ENCODE measurements at regions not wholly inside any gene's neighbourhood (a gene's known extent, or its start where the extent isn't known, plus 50 kb on each side); places are given as distances from the start of the nearest gene placed in this dataset.

- TF ChIP-seq CEBPB (IDR thresholded peaks at IDR 0.05), result no peak
- no peak for TF ChIP-seq TAF1 (IDR thresholded peaks at IDR 0.05; ENCODE audit: low read depth)
- no peak for TF ChIP-seq CREB1 (IDR thresholded peaks at IDR 0.05; ENCODE audit: low read depth)
- no peak for TF ChIP-seq EGR1 (IDR thresholded peaks at IDR 0.05)
- no peak for TF ChIP-seq TEAD4 (IDR thresholded peaks at IDR 0.05)
- TF ChIP-seq RAD21 (IDR thresholded peaks at IDR 0.05; ENCODE audit: low read depth), result no peak
- no peak for TF ChIP-seq TCF12 (IDR thresholded peaks at IDR 0.05; ENCODE audit: low read depth)
- TF ChIP-seq EP300 (IDR thresholded peaks at IDR 0.05; ENCODE audit: borderline replicate concordance), result no peak
- TF ChIP-seq, protein P1, sequence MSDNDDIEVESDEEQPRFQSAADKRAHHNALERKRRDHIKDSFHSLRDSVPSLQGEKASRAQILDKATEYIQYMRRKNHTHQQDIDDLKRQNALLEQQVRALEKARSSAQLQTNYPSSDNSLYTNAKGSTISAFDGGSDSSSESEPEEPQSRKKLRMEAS (IDR thresholded peaks at IDR 0.05), result no peak
- TF ChIP-seq NFIC (IDR thresholded peaks at IDR 0.05), result no peak
- TF ChIP-seq, protein P2, sequence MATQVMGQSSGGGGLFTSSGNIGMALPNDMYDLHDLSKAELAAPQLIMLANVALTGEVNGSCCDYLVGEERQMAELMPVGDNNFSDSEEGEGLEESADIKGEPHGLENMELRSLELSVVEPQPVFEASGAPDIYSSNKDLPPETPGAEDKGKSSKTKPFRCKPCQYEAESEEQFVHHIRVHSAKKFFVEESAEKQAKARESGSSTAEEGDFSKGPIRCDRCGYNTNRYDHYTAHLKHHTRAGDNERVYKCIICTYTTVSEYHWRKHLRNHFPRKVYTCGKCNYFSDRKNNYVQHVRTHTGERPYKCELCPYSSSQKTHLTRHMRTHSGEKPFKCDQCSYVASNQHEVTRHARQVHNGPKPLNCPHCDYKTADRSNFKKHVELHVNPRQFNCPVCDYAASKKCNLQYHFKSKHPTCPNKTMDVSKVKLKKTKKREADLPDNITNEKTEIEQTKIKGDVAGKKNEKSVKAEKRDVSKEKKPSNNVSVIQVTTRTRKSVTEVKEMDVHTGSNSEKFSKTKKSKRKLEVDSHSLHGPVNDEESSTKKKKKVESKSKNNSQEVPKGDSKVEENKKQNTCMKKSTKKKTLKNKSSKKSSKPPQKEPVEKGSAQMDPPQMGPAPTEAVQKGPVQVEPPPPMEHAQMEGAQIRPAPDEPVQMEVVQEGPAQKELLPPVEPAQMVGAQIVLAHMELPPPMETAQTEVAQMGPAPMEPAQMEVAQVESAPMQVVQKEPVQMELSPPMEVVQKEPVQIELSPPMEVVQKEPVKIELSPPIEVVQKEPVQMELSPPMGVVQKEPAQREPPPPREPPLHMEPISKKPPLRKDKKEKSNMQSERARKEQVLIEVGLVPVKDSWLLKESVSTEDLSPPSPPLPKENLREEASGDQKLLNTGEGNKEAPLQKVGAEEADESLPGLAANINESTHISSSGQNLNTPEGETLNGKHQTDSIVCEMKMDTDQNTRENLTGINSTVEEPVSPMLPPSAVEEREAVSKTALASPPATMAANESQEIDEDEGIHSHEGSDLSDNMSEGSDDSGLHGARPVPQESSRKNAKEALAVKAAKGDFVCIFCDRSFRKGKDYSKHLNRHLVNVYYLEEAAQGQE (IDR thresholded peaks at IDR 0.05; ENCODE audit: low read depth), result no peak
- TF ChIP-seq YY1 (IDR thresholded peaks at IDR 0.05; ENCODE audit: low read depth), result no peak
- TF ChIP-seq FOXM1 (IDR thresholded peaks at IDR 0.05; ENCODE audit: borderline replicate concordance, low read depth), result no peak
- TF ChIP-seq, protein P3, sequence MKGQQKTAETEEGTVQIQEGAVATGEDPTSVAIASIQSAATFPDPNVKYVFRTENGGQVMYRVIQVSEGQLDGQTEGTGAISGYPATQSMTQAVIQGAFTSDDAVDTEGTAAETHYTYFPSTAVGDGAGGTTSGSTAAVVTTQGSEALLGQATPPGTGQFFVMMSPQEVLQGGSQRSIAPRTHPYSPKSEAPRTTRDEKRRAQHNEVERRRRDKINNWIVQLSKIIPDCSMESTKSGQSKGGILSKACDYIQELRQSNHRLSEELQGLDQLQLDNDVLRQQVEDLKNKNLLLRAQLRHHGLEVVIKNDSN (IDR thresholded peaks at IDR 0.05), result no peak
- TF ChIP-seq ZBTB7A (IDR thresholded peaks at IDR 0.05; ENCODE audit: low read depth), result no peak
These were observed 82.2 kb downstream of the COPS8 start for GRCh38 chr2:237167934-237168333.

DNA sequence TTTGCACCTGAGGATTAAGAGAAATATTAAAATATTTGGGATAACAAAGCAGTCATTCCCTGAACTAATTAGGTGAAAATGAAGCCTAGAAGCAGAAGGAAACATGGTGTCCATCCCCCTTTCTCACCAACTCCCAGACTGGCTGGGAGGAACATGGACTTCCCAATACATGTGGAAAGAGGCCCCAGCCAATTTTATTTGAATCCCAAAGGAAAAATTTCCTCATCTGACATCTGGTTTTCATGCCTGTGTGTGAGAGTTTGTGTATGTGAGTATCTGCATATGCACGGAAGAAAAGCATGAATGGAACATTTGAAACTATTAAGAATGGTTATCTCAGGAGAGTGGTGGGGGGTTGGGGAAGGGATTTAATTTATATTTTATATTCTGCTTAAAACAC is 84.3 kb downstream of the COPS8 start:
- TF ChIP-seq, protein P1 (IDR thresholded peaks at IDR 0.05), result no peak
- no peak for TF ChIP-seq NFIC (IDR thresholded peaks at IDR 0.05)
- no peak for TF ChIP-seq YY1 (IDR thresholded peaks at IDR 0.05; ENCODE audit: low read depth)
- no peak for TF ChIP-seq CEBPB (IDR thresholded peaks at IDR 0.05)
- no peak for TF ChIP-seq ZBTB7A (IDR thresholded peaks at IDR 0.05; ENCODE audit: low read depth)
- TF ChIP-seq FOXM1 (IDR thresholded peaks at IDR 0.05; ENCODE audit: borderline replicate concordance, low read depth), result no peak
- no peak for TF ChIP-seq RAD21 (IDR thresholded peaks at IDR 0.05; ENCODE audit: low read depth)
- TF ChIP-seq TCF12 (IDR thresholded peaks at IDR 0.05; ENCODE audit: low read depth), result no peak
- no peak for TF ChIP-seq CREB1 (IDR thresholded peaks at IDR 0.05; ENCODE audit: low read depth)
- TF ChIP-seq, protein P3 (IDR thresholded peaks at IDR 0.05), result no peak
- no peak for TF ChIP-seq EP300 (IDR thresholded peaks at IDR 0.05; ENCODE audit: borderline replicate concordance)
- TF ChIP-seq, protein P2 (IDR thresholded peaks at IDR 0.05; ENCODE audit: low read depth), result no peak
- TF ChIP-seq TEAD4 (IDR thresholded peaks at IDR 0.05), result no peak
- no peak for TF ChIP-seq TAF1 (IDR thresholded peaks at IDR 0.05; ENCODE audit: low read depth)
- no peak for TF ChIP-seq EGR1 (IDR thresholded peaks at IDR 0.05)

DNA sequence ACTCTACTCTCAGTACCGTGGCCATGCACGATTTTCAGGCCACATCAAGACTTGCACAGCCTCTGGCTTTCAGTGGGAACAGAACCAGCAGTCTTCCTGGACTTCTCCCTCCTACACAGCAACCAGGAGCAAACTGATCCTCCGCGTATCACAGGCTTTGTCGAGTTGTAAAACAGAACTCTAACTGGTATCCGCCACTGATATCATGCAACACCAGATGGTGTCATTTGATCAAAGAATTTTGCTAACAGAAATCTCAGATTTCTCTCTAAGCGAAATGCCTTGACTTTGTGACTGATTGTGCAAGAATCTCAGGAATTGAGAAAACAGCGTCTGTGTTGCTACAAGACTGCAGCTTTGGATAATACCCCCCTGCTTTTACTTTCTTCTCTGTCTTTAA is 85.7 kb downstream of the COPS8 start:
- TF ChIP-seq EP300 (IDR thresholded peaks at IDR 0.05; ENCODE audit: borderline replicate concordance) (no peak), TEAD4 (IDR thresholded peaks at IDR 0.05) (no peak), CEBPB (IDR thresholded peaks at IDR 0.05) (0 out of 2 replicates have a peak, but pooled peaks have one; percentile 51), YY1 (IDR thresholded peaks at IDR 0.05; ENCODE audit: low read depth) (no peak), FOXM1 (IDR thresholded peaks at IDR 0.05; ENCODE audit: borderline replicate concordance, low read depth) (no peak), ZBTB7A (IDR thresholded peaks at IDR 0.05; ENCODE audit: low read depth) (no peak), EGR1 (IDR thresholded peaks at IDR 0.05) (no peak)
- TF ChIP-seq, protein P2 (IDR thresholded peaks at IDR 0.05; ENCODE audit: low read depth), result no peak

- TF ChIP-seq, protein P3 (IDR thresholded peaks at IDR 0.05), result no peak
- TF ChIP-seq RAD21 (IDR thresholded peaks at IDR 0.05; ENCODE audit: low read depth), result no peak
- no peak for TF ChIP-seq FOXM1 (IDR thresholded peaks at IDR 0.05; ENCODE audit: borderline replicate concordance, low read depth)
- no peak for TF ChIP-seq CEBPB (IDR thresholded peaks at IDR 0.05)
- no peak for TF ChIP-seq NFIC (IDR thresholded peaks at IDR 0.05)
- TF ChIP-seq, protein P1 (IDR thresholded peaks at IDR 0.05), result no peak
- TF ChIP-seq YY1 (IDR thresholded peaks at IDR 0.05; ENCODE audit: low read depth), result no peak
- no peak for TF ChIP-seq TCF12 (IDR thresholded peaks at IDR 0.05; ENCODE audit: low read depth)
- TF ChIP-seq EGR1 (IDR thresholded peaks at IDR 0.05), result no peak
- TF ChIP-seq EP300 (IDR thresholded peaks at IDR 0.05; ENCODE audit: borderline replicate concordance), result no peak
- no peak for TF ChIP-seq ZBTB7A (IDR thresholded peaks at IDR 0.05; ENCODE audit: low read depth)
- no peak for TF ChIP-seq TAF1 (IDR thresholded peaks at IDR 0.05; ENCODE audit: low read depth)
- TF ChIP-seq, protein P2 (IDR thresholded peaks at IDR 0.05; ENCODE audit: low read depth), result no peak
- TF ChIP-seq TEAD4 (IDR thresholded peaks at IDR 0.05), result no peak
- TF ChIP-seq CREB1 (IDR thresholded peaks at IDR 0.05; ENCODE audit: low read depth), result no peak
These were observed 86.2 kb downstream of the COPS8 start for GRCh38 chr2:237171881-237172280.
